ENCODE measurements at regions not wholly inside any gene's neighbourhood (a gene's known extent, or its start where the extent isn't known, plus 50 kb on each side); places are given as distances from the start of the nearest gene placed in this dataset.

- no peak for TF ChIP-seq MYBL2 (CRISPR knock-in tag; IDR thresholded peaks at IDR 0.05)
- no peak for TF ChIP-seq CTCF (IDR thresholded peaks at IDR 0.05)
- no peak for TF ChIP-seq HMGXB4 (CRISPR knock-in tag; IDR thresholded peaks at IDR 0.05)
- TF ChIP-seq AFF4 (CRISPR knock-in tag; IDR thresholded peaks at IDR 0.05; ENCODE audit: borderline replicate concordance), result no peak
Observed at GRCh38 chr17:72413077-72414031, 292.5 kb downstream of the SOX9 start.

Data from WTC11 (cell line).